ENCODE measurements at regions not wholly inside any gene's neighbourhood (a gene's known extent, or its start where the extent isn't known, plus 50 kb on each side); places are given as distances from the start of the nearest gene placed in this dataset.

- H3K27ac Mint-ChIP-seq (ENCODE audit: unreplicated experiment) = no peak overlapping the region
- no peaks in the 10 kb centered on the region for H3K27me3 Mint-ChIP-seq (ENCODE audit: low read depth)
- TF ChIP-seq, protein P1, sequence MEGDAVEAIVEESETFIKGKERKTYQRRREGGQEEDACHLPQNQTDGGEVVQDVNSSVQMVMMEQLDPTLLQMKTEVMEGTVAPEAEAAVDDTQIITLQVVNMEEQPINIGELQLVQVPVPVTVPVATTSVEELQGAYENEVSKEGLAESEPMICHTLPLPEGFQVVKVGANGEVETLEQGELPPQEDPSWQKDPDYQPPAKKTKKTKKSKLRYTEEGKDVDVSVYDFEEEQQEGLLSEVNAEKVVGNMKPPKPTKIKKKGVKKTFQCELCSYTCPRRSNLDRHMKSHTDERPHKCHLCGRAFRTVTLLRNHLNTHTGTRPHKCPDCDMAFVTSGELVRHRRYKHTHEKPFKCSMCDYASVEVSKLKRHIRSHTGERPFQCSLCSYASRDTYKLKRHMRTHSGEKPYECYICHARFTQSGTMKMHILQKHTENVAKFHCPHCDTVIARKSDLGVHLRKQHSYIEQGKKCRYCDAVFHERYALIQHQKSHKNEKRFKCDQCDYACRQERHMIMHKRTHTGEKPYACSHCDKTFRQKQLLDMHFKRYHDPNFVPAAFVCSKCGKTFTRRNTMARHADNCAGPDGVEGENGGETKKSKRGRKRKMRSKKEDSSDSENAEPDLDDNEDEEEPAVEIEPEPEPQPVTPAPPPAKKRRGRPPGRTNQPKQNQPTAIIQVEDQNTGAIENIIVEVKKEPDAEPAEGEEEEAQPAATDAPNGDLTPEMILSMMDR (conservative IDR thresholded peaks at IDR 0.05) = no peak
- no peak for DNase-seq (ENCODE audit: low read depth, low spot score)
- H3K4me1 Mint-ChIP-seq = no peaks in the 10 kb centered on the region
- peaks cover 6% of the 10 kb centered on the region for H3K36me3 Mint-ChIP-seq (ENCODE audit: low read depth)
- H3K9me3 Mint-ChIP-seq = peaks cover 8% of the 10 kb centered on the region
- H3K4me3 Mint-ChIP-seq = no peak overlapping the region
These were observed 599.0 kb downstream of the LMO4 start for GRCh38 chr1:87927391-87928280.

DNA sequence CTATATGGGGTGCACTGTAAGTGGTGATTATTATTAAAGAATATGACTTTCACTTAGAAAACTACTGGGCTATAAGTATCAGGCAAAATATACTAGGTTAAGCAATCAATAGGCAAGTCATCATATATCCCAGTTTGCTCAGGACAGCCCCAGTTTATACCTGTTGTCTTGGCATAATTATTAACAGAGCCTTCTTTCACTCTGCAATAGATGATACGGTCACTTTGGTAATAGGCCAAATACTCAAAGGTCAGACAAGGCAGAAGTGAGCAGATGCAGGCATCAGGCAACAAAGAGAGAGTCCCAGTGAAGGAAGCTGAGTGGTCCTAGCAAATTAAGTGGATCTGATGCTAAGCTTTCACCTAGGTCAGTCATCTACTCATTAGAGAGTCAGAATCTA, 599.9 kb downstream of the LMO4 start:
- H3K9me3 Mint-ChIP-seq = peaks cover 8% of the 10 kb centered on the region
- peaks cover 6% of the 10 kb centered on the region for H3K36me3 Mint-ChIP-seq (ENCODE audit: low read depth)
- H3K27ac Mint-ChIP-seq (ENCODE audit: unreplicated experiment) = no peak overlapping the region
- no peak for DNase-seq (ENCODE audit: low read depth, low spot score)
- TF ChIP-seq, protein P1 (conservative IDR thresholded peaks at IDR 0.05) = no peak
- H3K4me1 Mint-ChIP-seq = no peaks in the 10 kb centered on the region
- H3K27me3 Mint-ChIP-seq (ENCODE audit: low read depth) = no peaks in the 10 kb centered on the region
- no peak overlapping the region for H3K4me3 Mint-ChIP-seq

- TF ChIP-seq, protein P1 (conservative IDR thresholded peaks at IDR 0.05) = no peak
- H3K36me3 Mint-ChIP-seq (ENCODE audit: low read depth) = peaks cover 6% of the 10 kb centered on the region
These were observed 601.2 kb downstream of the LMO4 start for GRCh38 chr1:87929906-87930305.

GRCh38 chr1:87930796-87931195, 602.1 kb downstream of the LMO4 start:
- Mint-ChIP-seq H3K9me3 (peaks cover 8% of the 10 kb centered on the region), H3K4me3 (no peak overlapping the region), H3K27me3 (ENCODE audit: low read depth) (no peaks in the 10 kb centered on the region), H3K4me1 (no peaks in the 10 kb centered on the region), H3K27ac (ENCODE audit: unreplicated experiment) (no peak overlapping the region), H3K36me3 (ENCODE audit: low read depth) (peaks cover 6% of the 10 kb centered on the region)
- DNase-seq (ENCODE audit: low read depth, low spot score) = no peak
- TF ChIP-seq, protein P1 (conservative IDR thresholded peaks at IDR 0.05) = no peak

More at GRCh38 chr1:87929906-87930305, 601.2 kb downstream of the LMO4 start:
- H3K27me3 Mint-ChIP-seq (ENCODE audit: low read depth) = no peaks in the 10 kb centered on the region
- H3K9me3 Mint-ChIP-seq = peaks cover 8% of the 10 kb centered on the region
- DNase-seq (ENCODE audit: low read depth, low spot score) = no peak
- H3K4me3 Mint-ChIP-seq = no peak overlapping the region
- no peaks in the 10 kb centered on the region for H3K4me1 Mint-ChIP-seq
- no peak overlapping the region for H3K27ac Mint-ChIP-seq (ENCODE audit: unreplicated experiment)

DNA sequence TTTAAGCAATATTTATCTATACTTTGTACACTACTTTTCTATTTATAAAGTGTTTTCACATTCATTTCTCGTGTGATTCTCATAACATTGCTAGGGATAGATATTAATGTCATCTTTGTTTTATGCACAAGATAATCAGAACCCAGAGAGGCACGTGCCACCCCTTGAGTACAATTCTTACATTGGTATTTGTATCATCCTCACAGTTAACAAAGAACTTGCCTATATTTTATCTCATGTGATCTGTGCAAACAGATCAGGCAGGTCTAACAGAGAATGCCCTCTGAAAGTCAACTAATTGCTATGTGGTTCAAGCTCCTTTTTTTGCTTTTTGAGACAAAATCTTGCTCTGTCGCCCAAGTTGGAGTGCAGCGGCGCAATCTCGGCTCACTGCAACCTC, 604.5 kb downstream of the LMO4 start:
- Mint-ChIP-seq H3K27ac (ENCODE audit: unreplicated experiment) (no peak overlapping the region), H3K9me3 (peaks cover 8% of the 10 kb centered on the region), H3K4me1 (peaks cover 3% of the 10 kb centered on the region), H3K36me3 (ENCODE audit: low read depth) (peaks cover 6% of the 10 kb centered on the region), H3K4me3 (no peak overlapping the region), H3K27me3 (ENCODE audit: low read depth) (no peaks in the 10 kb centered on the region)
- DNase-seq (ENCODE audit: low read depth, low spot score) = no peak
- TF ChIP-seq, protein P1 (conservative IDR thresholded peaks at IDR 0.05) = no peak
